ENCODE measurements at regions not wholly inside any gene's neighbourhood (a gene's known extent, or its start where the extent isn't known, plus 50 kb on each side); places are given as distances from the start of the nearest gene placed in this dataset.
"Not testable (repeated sequence)": the region's sequence is repeated elsewhere in the genome, so short reads cannot be mapped to it uniquely, and the experiment has no call there.

GRCh38 chr16:66020642-66021041 is 345.8 kb upstream of the CDH5 start:
- Histone ChIP-seq H3K27me3 (no peaks in the 10 kb centered on the region), H3K36me3 (no peaks in the 10 kb centered on the region), H3K9me3 (no peaks in the 10 kb centered on the region), H3K4me1 (no peaks in the 10 kb centered on the region), H3K4me3 (no peak overlapping the region), H3K27ac (no peak overlapping the region)
- TF ChIP-seq POLR2A (IDR thresholded peaks at IDR 0.05) (no peak), CTCF (IDR thresholded peaks at IDR 0.05) (no peak), POLR2AphosphoS5 (IDR thresholded peaks at IDR 0.05; ENCODE audit: insufficient read depth in 1 of 2, low read depth in 1 of 2) (no peak)
- no peak for DNase-seq (ENCODE audit: extremely low spot score in 2 of 2)
- intact Hi-C loops (cut with DNase I): loop anchor here (5.0 kb wide), 1 partner anchor 1838 kb away; no protein-coding TSS in a partner anchor

GRCh38 chr16:66020046-66020445 is 346.4 kb upstream of the CDH5 start:
- H3K27me3 ChIP-seq: no peaks in the 10 kb centered on the region
- DNase-seq (ENCODE audit: extremely low spot score in 2 of 2): no peak
- H3K4me1 ChIP-seq: no peaks in the 10 kb centered on the region
- H3K4me3 ChIP-seq: no peak overlapping the region
- no peak overlapping the region for H3K27ac ChIP-seq
- intact Hi-C loops (cut with DNase I): loop anchor here (5.0 kb wide), 1 partner anchor 1838 kb away; no protein-coding TSS in a partner anchor
- H3K9me3 ChIP-seq: no peaks in the 10 kb centered on the region
- H3K36me3 ChIP-seq: no peaks in the 10 kb centered on the region
- TF ChIP-seq POLR2A (IDR thresholded peaks at IDR 0.05) (no peak), CTCF (IDR thresholded peaks at IDR 0.05) (no peak), POLR2AphosphoS5 (IDR thresholded peaks at IDR 0.05; ENCODE audit: insufficient read depth in 1 of 2, low read depth in 1 of 2) (no peak)

GRCh38 chr16:66019502-66019901 is 347.0 kb upstream of the CDH5 start:
- H3K27ac ChIP-seq; H3K4me3 ChIP-seq; H3K9me3 ChIP-seq; intact Hi-C loops (cut with DNase I); H3K27me3 ChIP-seq; H3K36me3 ChIP-seq; H3K4me1 ChIP-seq; DNase-seq (ENCODE audit: extremely low spot score in 2 of 2): not testable (repeated sequence)

- Histone ChIP-seq H3K36me3 (no peaks in the 10 kb centered on the region), H3K4me1 (no peaks in the 10 kb centered on the region), H3K9me3 (no peaks in the 10 kb centered on the region), H3K4me3 (no peak overlapping the region), H3K27ac (no peak overlapping the region), H3K27me3 (no peaks in the 10 kb centered on the region)
- TF ChIP-seq CTCF (IDR thresholded peaks at IDR 0.05) (no peak), POLR2A (IDR thresholded peaks at IDR 0.05) (no peak), POLR2AphosphoS5 (IDR thresholded peaks at IDR 0.05; ENCODE audit: insufficient read depth in 1 of 2, low read depth in 1 of 2) (no peak)
- intact Hi-C loops (cut with DNase I): no loop called here
- no peak for DNase-seq (ENCODE audit: extremely low spot score in 2 of 2)
Measured at GRCh38 chr16:66014221-66014620, 352.3 kb upstream of the CDH5 start.

GRCh38 chr16:66013486-66013885 is 353.0 kb upstream of the CDH5 start:
- no peaks in the 10 kb centered on the region for H3K9me3 ChIP-seq
- intact Hi-C loops (cut with DNase I): no loop called here
- no peak overlapping the region for H3K4me3 ChIP-seq
- H3K27ac ChIP-seq: no peak overlapping the region
- TF ChIP-seq POLR2A (IDR thresholded peaks at IDR 0.05) (no peak), POLR2AphosphoS5 (IDR thresholded peaks at IDR 0.05; ENCODE audit: insufficient read depth in 1 of 2, low read depth in 1 of 2) (no peak), CTCF (IDR thresholded peaks at IDR 0.05) (no peak)
- H3K4me1 ChIP-seq: no peaks in the 10 kb centered on the region
- DNase-seq (ENCODE audit: extremely low spot score in 2 of 2): no peak
- no peaks in the 10 kb centered on the region for H3K36me3 ChIP-seq
- H3K27me3 ChIP-seq: no peaks in the 10 kb centered on the region

- Histone ChIP-seq H3K36me3 (no peaks in the 10 kb centered on the region), H3K4me3 (no peak overlapping the region), H3K27ac (no peak overlapping the region), H3K27me3 (no peaks in the 10 kb centered on the region), H3K4me1 (no peaks in the 10 kb centered on the region), H3K9me3 (no peaks in the 10 kb centered on the region)
- intact Hi-C loops (cut with DNase I): no loop called here
- no peak for DNase-seq (ENCODE audit: extremely low spot score in 2 of 2)
- TF ChIP-seq POLR2A (IDR thresholded peaks at IDR 0.05) (no peak), CTCF (IDR thresholded peaks at IDR 0.05) (no peak), POLR2AphosphoS5 (IDR thresholded peaks at IDR 0.05; ENCODE audit: insufficient read depth in 1 of 2, low read depth in 1 of 2) (no peak)
Measured at GRCh38 chr16:66008136-66008535, 358.4 kb upstream of the CDH5 start.
